Activated B cell treated with CpG ODN at 0.5 μM for 24 hours (primary cell): ENCODE measurements at regions not wholly inside any gene's neighbourhood (a gene's known extent, or its start where the extent isn't known, plus 50 kb on each side); places are given as distances from the start of the nearest gene placed in this dataset.

Experiments used
- ATAC-seq: fragments of 200-7000 bp; cut with Tn5 transposase; one replicate; pipeline ENCODE4 v1.10.0; 2021; ENCODE audit warnings: low read depth, mild to moderate bottlenecking, moderate library complexity
- CTCF ChIA-PET: fragments of 350-600 bp; sonication (Branson Sonifier 250); formaldehyde crosslinking; loops from one replicate; lab custom pipeline; 2021; ENCODE audit warnings: antibody characterized with exemption; lab: Charles Lee
- POLR2A ChIA-PET: fragments of 350-600 bp; sonication (Branson Sonifier 250); formaldehyde crosslinking; loops from one replicate; lab custom pipeline; 2021; ENCODE audit warnings: antibody characterized with exemption; lab: Charles Lee
- DNase-seq: peaks from one replicate; pipeline ENCODE4 v3.0.0; 2022
- H3K27ac Mint-ChIP-seq: one replicate; pipeline ENCODE4 v1.8.0; 2020; ENCODE audit warnings: mixed read lengths
- H3K27me3 Mint-ChIP-seq: one replicate; pipeline ENCODE4 v1.8.0; 2021; ENCODE audit warnings: mixed read lengths
- H3K36me3 Mint-ChIP-seq: one replicate; pipeline ENCODE4 v1.8.0; 2021; ENCODE audit warnings: low read depth, mixed read lengths
- H3K4me1 Mint-ChIP-seq: one replicate; pipeline ENCODE4 v1.8.0; 2021; ENCODE audit warnings: mixed read lengths
- H3K4me3 Mint-ChIP-seq: one replicate; pipeline ENCODE4 v1.8.0; 2020; ENCODE audit warnings: mild to moderate bottlenecking, mixed read lengths
- H3K9me3 Mint-ChIP-seq: one replicate; pipeline ENCODE4 v1.8.0; 2020; ENCODE audit warnings: mixed read lengths
- intact Hi-C: fragments of 100-400 bp; cut with micrococcal nuclease; formaldehyde crosslinking; loops from one replicate; pipeline ENCODE4 v1.15.1; 2024
- TF ChIP-seq, protein P1 (sequence below): fragments of 200-600 bp; IDR thresholded peaks from one replicate; pipeline ENCODE4 v1.8.0; 2022; ENCODE audit warnings: antibody characterized with exemption, mild to moderate bottlenecking

DNA sequence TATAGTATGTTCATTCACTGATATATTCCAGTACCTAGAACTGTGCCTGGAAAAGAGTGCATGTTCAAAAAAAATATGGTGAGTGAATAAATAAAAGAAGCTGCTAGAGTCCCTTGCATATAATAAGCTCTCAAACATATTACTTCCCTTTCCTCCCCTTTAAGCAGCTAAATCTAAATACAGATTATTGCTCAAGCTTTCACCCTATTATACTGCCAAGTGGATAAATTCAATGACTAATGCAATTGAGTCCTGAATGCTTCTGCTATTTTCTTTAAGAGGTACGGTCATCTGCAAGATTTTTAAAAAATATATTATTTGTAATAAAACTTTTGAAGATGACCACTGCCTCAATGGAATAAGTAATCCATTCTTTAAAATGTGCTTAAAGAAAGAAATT is 248.4 kb downstream of the PLK2 start:
- Mint-ChIP-seq H3K9me3 (no peaks in the 10 kb centered on the region), H3K4me3 (no peak overlapping the region), H3K4me1 (no peaks in the 10 kb centered on the region), H3K27me3 (peaks cover 3% of the 10 kb centered on the region), H3K36me3 (no peaks in the 10 kb centered on the region), H3K27ac (no peak overlapping the region)
- intact Hi-C loops: no loop called here
- ATAC-seq: no peak
- ChIA-PET CTCF (no interaction called here), POLR2A (no interaction called here)
- DNase-seq: no peak
- TF ChIP-seq, protein P1, sequence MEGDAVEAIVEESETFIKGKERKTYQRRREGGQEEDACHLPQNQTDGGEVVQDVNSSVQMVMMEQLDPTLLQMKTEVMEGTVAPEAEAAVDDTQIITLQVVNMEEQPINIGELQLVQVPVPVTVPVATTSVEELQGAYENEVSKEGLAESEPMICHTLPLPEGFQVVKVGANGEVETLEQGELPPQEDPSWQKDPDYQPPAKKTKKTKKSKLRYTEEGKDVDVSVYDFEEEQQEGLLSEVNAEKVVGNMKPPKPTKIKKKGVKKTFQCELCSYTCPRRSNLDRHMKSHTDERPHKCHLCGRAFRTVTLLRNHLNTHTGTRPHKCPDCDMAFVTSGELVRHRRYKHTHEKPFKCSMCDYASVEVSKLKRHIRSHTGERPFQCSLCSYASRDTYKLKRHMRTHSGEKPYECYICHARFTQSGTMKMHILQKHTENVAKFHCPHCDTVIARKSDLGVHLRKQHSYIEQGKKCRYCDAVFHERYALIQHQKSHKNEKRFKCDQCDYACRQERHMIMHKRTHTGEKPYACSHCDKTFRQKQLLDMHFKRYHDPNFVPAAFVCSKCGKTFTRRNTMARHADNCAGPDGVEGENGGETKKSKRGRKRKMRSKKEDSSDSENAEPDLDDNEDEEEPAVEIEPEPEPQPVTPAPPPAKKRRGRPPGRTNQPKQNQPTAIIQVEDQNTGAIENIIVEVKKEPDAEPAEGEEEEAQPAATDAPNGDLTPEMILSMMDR: no peak

DNA sequence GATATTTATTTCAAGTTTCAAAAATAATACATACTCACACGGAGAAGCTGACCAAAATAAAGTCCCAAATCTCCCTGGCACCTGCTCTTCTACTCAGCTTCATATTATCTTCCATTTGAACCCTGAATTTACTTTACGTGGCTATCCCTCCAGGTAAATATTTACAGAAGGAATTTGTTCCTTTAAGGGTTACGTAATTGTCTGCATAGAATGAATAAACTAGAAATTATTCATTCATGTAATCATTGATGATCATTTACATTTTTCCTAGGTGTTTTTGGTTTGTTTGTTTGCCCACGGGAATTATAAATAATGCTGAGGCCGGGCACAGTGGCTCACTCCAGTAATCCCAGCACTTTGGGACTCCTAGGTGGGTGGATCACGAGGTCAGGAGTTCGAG is 251.2 kb downstream of the PLK2 start:
- POLR2A ChIA-PET: no interaction called here
- intact Hi-C loops: no loop called here

DNA sequence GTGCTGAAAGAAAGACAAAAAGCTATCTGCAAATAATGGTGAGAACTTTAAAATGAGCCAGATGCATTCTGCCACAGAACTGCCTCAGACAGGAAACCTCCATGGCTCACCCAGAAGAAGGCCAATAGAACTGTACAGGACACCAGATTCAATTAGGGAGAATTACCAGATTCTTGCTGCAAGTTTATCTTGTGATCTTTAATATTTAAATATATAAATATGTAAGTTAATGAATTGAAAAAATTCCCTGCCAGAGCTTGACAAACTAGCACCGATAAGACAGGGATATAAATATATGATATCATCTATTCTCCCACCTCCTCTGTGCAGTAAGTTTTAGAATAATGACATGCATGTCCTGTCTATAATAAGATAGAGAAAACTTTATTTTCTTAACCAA is 252.8 kb downstream of the PLK2 start:
- no peak overlapping the region for H3K27ac Mint-ChIP-seq
- no peaks in the 10 kb centered on the region for H3K36me3 Mint-ChIP-seq
- no peaks in the 10 kb centered on the region for H3K4me1 Mint-ChIP-seq
- ChIA-PET POLR2A (no interaction called here), CTCF (no interaction called here)
- no peaks in the 10 kb centered on the region for H3K9me3 Mint-ChIP-seq
- no peak overlapping the region for H3K4me3 Mint-ChIP-seq
- no peak for ATAC-seq
- DNase-seq: no peak
- peaks cover 6% of the 10 kb centered on the region for H3K27me3 Mint-ChIP-seq
- intact Hi-C loops: no loop called here
- TF ChIP-seq, protein P1: no peak

More for the DNA sequence above, 251.2 kb downstream of the PLK2 start:
- Mint-ChIP-seq H3K9me3 (no peaks in the 10 kb centered on the region), H3K36me3 (no peaks in the 10 kb centered on the region), H3K27ac (no peak overlapping the region), H3K4me1 (no peaks in the 10 kb centered on the region), H3K4me3 (no peak overlapping the region), H3K27me3 (peaks cover 5% of the 10 kb centered on the region)
- DNase-seq (no peak), ATAC-seq (no peak)
- TF ChIP-seq, protein P1: no peak
- CTCF ChIA-PET: no interaction called here

DNA sequence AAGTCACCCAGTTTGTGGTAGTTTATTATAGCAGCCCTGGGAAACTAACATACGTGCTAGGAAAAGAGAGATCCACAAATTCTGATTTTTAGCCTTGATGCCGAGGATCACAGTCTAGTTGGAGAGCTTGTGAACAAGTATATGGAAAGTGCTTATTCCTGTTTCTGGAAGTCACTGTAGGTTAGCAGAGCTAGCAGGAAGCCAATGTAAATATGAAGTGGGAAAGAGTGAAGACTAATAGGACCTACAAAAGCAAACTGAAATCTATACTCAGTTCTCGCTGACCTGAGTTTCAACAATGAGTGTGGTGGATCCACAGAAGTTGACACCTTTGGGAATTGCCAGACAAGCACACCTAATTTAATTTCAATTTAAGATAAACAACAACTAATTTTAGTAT is 254.9 kb downstream of the PLK2 start:
- TF ChIP-seq, protein P1: no peak
- peaks cover 3% of the 10 kb centered on the region for H3K27me3 Mint-ChIP-seq
- ATAC-seq (no peak), DNase-seq (no peak)
- no peaks in the 10 kb centered on the region for H3K9me3 Mint-ChIP-seq
- no peaks in the 10 kb centered on the region for H3K4me1 Mint-ChIP-seq
- POLR2A ChIA-PET: no interaction called here
- intact Hi-C loops: no loop called here
- H3K4me3 Mint-ChIP-seq: no peak overlapping the region
- CTCF ChIA-PET: no interaction called here
- H3K27ac Mint-ChIP-seq: no peak overlapping the region
- no peaks in the 10 kb centered on the region for H3K36me3 Mint-ChIP-seq

DNA sequence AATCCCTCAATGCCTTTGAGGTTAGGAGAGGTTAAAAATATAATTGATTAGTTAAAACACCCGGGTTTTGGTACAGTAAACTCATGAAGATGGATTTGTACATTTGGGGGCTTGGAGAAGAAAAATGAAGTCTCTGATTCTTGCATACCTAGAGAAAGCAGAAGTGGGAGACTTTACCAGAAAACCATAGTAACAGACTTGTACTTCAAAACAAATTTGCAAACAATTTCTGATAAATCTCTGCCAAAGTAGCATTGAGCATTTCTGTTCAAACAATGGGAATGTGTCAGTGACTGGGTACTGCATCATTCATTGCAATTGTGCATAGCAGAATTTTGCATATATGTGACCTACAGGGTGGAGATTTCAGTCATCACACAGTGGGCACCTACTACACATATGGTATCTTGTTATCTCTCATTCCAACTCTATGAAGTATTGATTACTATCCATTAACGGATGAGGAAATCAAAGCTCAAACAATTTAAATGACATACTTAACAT is 256.9 kb downstream of the PLK2 start:
- no peaks in the 10 kb centered on the region for H3K4me1 Mint-ChIP-seq
- no peak for DNase-seq
- ATAC-seq: no peak
- H3K27me3 Mint-ChIP-seq: peaks cover 3% of the 10 kb centered on the region
- H3K4me3 Mint-ChIP-seq: no peak overlapping the region
- POLR2A ChIA-PET: no interaction called here
- H3K36me3 Mint-ChIP-seq: no peaks in the 10 kb centered on the region
- H3K9me3 Mint-ChIP-seq: no peaks in the 10 kb centered on the region
- TF ChIP-seq, protein P1: no peak
- intact Hi-C loops: no loop called here
- H3K27ac Mint-ChIP-seq: no peak overlapping the region
- CTCF ChIA-PET: no interaction called here
